Stimulated activated CD8-positive, alpha-beta memory T cell treated with anti-CD3 and anti-CD28 coated beads, Interleukin-12 subunit alpha, Interleukin-12 subunit beta, amount 100 ng/mL, for 24 hours (primary cell): ENCODE measurements at regions not wholly inside any gene's neighbourhood (a gene's known extent, or its start where the extent isn't known, plus 50 kb on each side); places are given as distances from the start of the nearest gene placed in this dataset.

ENCODE experiments used
- DNase-seq: peaks from one replicate; pipeline ENCODE4 v3.0.0-alpha.2; 2020; ENCODE audit errors: extremely low read depth

- DNase-seq = no peak
Measured at GRCh38 chr11:39294648-39295047, 2164.8 kb downstream of the LRRC4C start.

GRCh38 chr11:39288011-39288410 is 2171.4 kb downstream of the LRRC4C start:
- no peak for DNase-seq

- no peak for DNase-seq
Measured at GRCh38 chr11:39268176-39268690, 2191.2 kb downstream of the LRRC4C start.

GRCh38 chr11:39255648-39256047 is 2203.8 kb downstream of the LRRC4C start:
- DNase-seq = no peak

- no peak for DNase-seq
Measured at GRCh38 chr11:39249566-39250365, 2209.7 kb downstream of the LRRC4C start.

GRCh38 chr11:39247570-39248137 is 2211.8 kb downstream of the LRRC4C start:
- DNase-seq = no peak

- no peak for DNase-seq
Measured at GRCh38 chr11:39239553-39239952, 2219.9 kb downstream of the LRRC4C start.

- no peak for DNase-seq
Measured at GRCh38 chr11:39236916-39237315, 2222.5 kb downstream of the LRRC4C start.

- DNase-seq = no peak
Measured at GRCh38 chr11:39221550-39222138, 2237.8 kb downstream of the LRRC4C start.

- no peak for DNase-seq
Measured at GRCh38 chr11:39220501-39221230, 2238.8 kb downstream of the LRRC4C start.

- no peak for DNase-seq
Measured at GRCh38 chr11:39220069-39220468, 2239.4 kb downstream of the LRRC4C start.

- DNase-seq = no peak
Measured at GRCh38 chr11:39209981-39210380, 2249.5 kb downstream of the LRRC4C start.

GRCh38 chr11:39205236-39205995 is 2254.0 kb downstream of the LRRC4C start:
- DNase-seq = no peak

GRCh38 chr11:39192671-39193070 is 2266.8 kb downstream of the LRRC4C start:
- DNase-seq = no peak

GRCh38 chr11:39190751-39191150 is 2268.7 kb downstream of the LRRC4C start:
- no peak for DNase-seq

- no peak for DNase-seq
Measured at GRCh38 chr11:39177678-39178077, 2281.8 kb downstream of the LRRC4C start.

GRCh38 chr11:39174965-39175364 is 2284.5 kb downstream of the LRRC4C start:
- no peak for DNase-seq

- DNase-seq = no peak
Measured at GRCh38 chr11:39174196-39174595, 2285.3 kb downstream of the LRRC4C start.

- DNase-seq = no peak
Measured at GRCh38 chr11:39165021-39165420, 2294.4 kb downstream of the LRRC4C start.

- no peak for DNase-seq
Measured at GRCh38 chr11:39149214-39149613, 2310.2 kb downstream of the LRRC4C start.

GRCh38 chr11:39145346-39145745 is 2314.1 kb downstream of the LRRC4C start:
- DNase-seq = no peak
